ENCODE measurements at regions not wholly inside any gene's neighbourhood (a gene's known extent, or its start where the extent isn't known, plus 50 kb on each side); places are given as distances from the start of the nearest gene placed in this dataset.
"Not testable (repeated sequence)": the region's sequence is repeated elsewhere in the genome, so short reads cannot be mapped to it uniquely, and the experiment has no call there.

GRCh38 chr2:87526258-87526657 is 221.6 kb upstream of the PLGLB2 start:
- H3K9me3 ChIP-seq; intact Hi-C loops (cut with DNase I; ENCODE audit: low total_unique reads); H3K4me1 ChIP-seq; H3K36me3 ChIP-seq; H3K4me3 ChIP-seq; DNase-seq; H3K27me3 ChIP-seq (replicated peaks in 1 of 7): not testable (repeated sequence)
- H3K27ac ChIP-seq: peak overlapping the region in 3 of 8 donors; percentile 71 to 92 (median 80)
- 79 to 94% (median 89%) methylated on average over 1 to 3 of the region's 5 CpGs; no CpG with 5 or more reads in 2 of the 5 donors for WGBS, 5 donors

GRCh38 chr2:87531968-87532715 is 215.7 kb upstream of the PLGLB2 start:
- H3K27me3 ChIP-seq (replicated peaks in 1 of 7): not testable (repeated sequence)
- H3K27ac ChIP-seq: peak overlapping the region in 1 of 8 donors; percentile 38
- WGBS, 5 donors: 52 to 88% (median 67%) methylated on average over 4 to 5 of the region's 7 CpGs

GRCh38 chr2:87533390-87534272 is 214.3 kb upstream of the PLGLB2 start:
- H3K36me3 ChIP-seq; intact Hi-C loops (cut with DNase I; ENCODE audit: low total_unique reads); H3K4me1 ChIP-seq; H3K4me3 ChIP-seq; H3K9me3 ChIP-seq; DNase-seq; H3K27me3 ChIP-seq (replicated peaks in 1 of 7): not testable (repeated sequence)
- H3K27ac ChIP-seq: peak overlapping the region in 2 of 8 donors; percentile 46 to 75
- WGBS, 5 donors: 25 to 43% (median 33%) methylated on average over 5 to 7 of the region's 9 CpGs; no CpG with 5 or more reads in 2 of the 5 donors

More at GRCh38 chr2:87531968-87532715, 215.7 kb upstream of the PLGLB2 start:
- H3K4me3 ChIP-seq; H3K4me1 ChIP-seq; H3K36me3 ChIP-seq; DNase-seq; H3K9me3 ChIP-seq; intact Hi-C loops (cut with DNase I; ENCODE audit: low total_unique reads): not testable (repeated sequence)

- WGBS, 5 donors: 60% methylated on average over 4 of the region's 14 CpGs; no CpG with 5 or more reads in 4 of the 5 donors
These were observed 213.5 kb upstream of the PLGLB2 start for GRCh38 chr2:87534273-87534889.

GRCh38 chr2:87536427-87536826 is 211.5 kb upstream of the PLGLB2 start:
- H3K4me3 ChIP-seq; H3K27ac ChIP-seq; H3K27me3 ChIP-seq (replicated peaks in 1 of 7); H3K4me1 ChIP-seq; H3K9me3 ChIP-seq; DNase-seq; intact Hi-C loops (cut with DNase I; ENCODE audit: low total_unique reads); H3K36me3 ChIP-seq: not testable (repeated sequence)
- 68 to 90% (median 80%) methylated on average over 1 to 5 of the region's 5 CpGs; no CpG with 5 or more reads in 2 of the 5 donors for WGBS, 5 donors

More at GRCh38 chr2:87534273-87534889, 213.5 kb upstream of the PLGLB2 start:
- H3K36me3 ChIP-seq; H3K4me3 ChIP-seq; H3K9me3 ChIP-seq; H3K4me1 ChIP-seq; H3K27ac ChIP-seq; intact Hi-C loops (cut with DNase I; ENCODE audit: low total_unique reads); H3K27me3 ChIP-seq (replicated peaks in 1 of 7); DNase-seq: not testable (repeated sequence)

- 63 to 90% (median 71%) methylated on average over 3 to 8 of the region's 8 CpGs for WGBS, 5 donors
- DNase-seq; H3K4me1 ChIP-seq; H3K27me3 ChIP-seq (replicated peaks in 1 of 7); intact Hi-C loops (cut with DNase I; ENCODE audit: low total_unique reads); H3K36me3 ChIP-seq; H3K9me3 ChIP-seq; H3K4me3 ChIP-seq: not testable (repeated sequence)
- H3K27ac ChIP-seq: peak overlapping the region in 3 of 8 donors; percentile 32 to 53 (median 40)
These were observed 210.6 kb upstream of the PLGLB2 start for GRCh38 chr2:87537251-87537671.

- H3K27me3 ChIP-seq (replicated peaks in 1 of 7); DNase-seq; H3K9me3 ChIP-seq; H3K4me1 ChIP-seq; H3K36me3 ChIP-seq; intact Hi-C loops (cut with DNase I; ENCODE audit: low total_unique reads); H3K27ac ChIP-seq; H3K4me3 ChIP-seq: not testable (repeated sequence)
- 34 to 60% (median 41%) methylated on average over 2 to 7 of the region's 12 CpGs; no CpG with 5 or more reads in 1 of the 5 donors for WGBS, 5 donors
These were observed 209.6 kb upstream of the PLGLB2 start for GRCh38 chr2:87538268-87538667.

GRCh38 chr2:87539151-87539943 is 208.5 kb upstream of the PLGLB2 start:
- intact Hi-C loops (cut with DNase I; ENCODE audit: low total_unique reads); DNase-seq; H3K9me3 ChIP-seq; H3K4me1 ChIP-seq; H3K27me3 ChIP-seq (replicated peaks in 1 of 7); H3K4me3 ChIP-seq; H3K36me3 ChIP-seq: not testable (repeated sequence)
- H3K27ac ChIP-seq: peak overlapping the region in 3 of 8 donors; percentile 51 to 63 (median 61)
- WGBS, 5 donors: 61 to 78% (median 75%) methylated on average over 5 to 11 of the region's 15 CpGs

- DNase-seq; intact Hi-C loops (cut with DNase I; ENCODE audit: low total_unique reads): not testable (repeated sequence)
- 64 to 100% (median 91%) methylated on average over 1 of the region's 3 CpGs; no CpG with 5 or more reads in 2 of the 5 donors for WGBS, 5 donors
These were observed 207.6 kb upstream of the PLGLB2 start for GRCh38 chr2:87540242-87540641.

More at GRCh38 chr2:87540242-87540641, 207.6 kb upstream of the PLGLB2 start:
- not testable (repeated sequence) for H3K27me3 ChIP-seq (replicated peaks in 1 of 7); H3K4me1 ChIP-seq; H3K9me3 ChIP-seq; H3K4me3 ChIP-seq; H3K27ac ChIP-seq; H3K36me3 ChIP-seq

Data from spleen (tissue), 11 donors.